Fibroblast of the aortic adventitia (primary cell): ENCODE measurements at regions not wholly inside any gene's neighbourhood (a gene's known extent, or its start where the extent isn't known, plus 50 kb on each side); places are given as distances from the start of the nearest gene placed in this dataset.
"Not testable (repeated sequence)": the region's sequence is repeated elsewhere in the genome, so short reads cannot be mapped to it uniquely, and the experiment has no call there.

ENCODE experiments used
- DNase-seq: peaks from one replicate; pipeline ENCODE4 v3.0.0-alpha.2; 2010; ENCODE audit warnings: low read depth
- H3K4me3 ChIP-seq: 2 replicates; pipeline ENCODE4 v1.5.1; 2011; ENCODE audit warnings: low read depth, mild to moderate bottlenecking, control low read depth, low read length, moderate library complexity
- TF ChIP-seq, protein P1 (sequence below): IDR thresholded peaks from 2 replicates; pipeline ENCODE4 v1.5.1; 2011; ENCODE audit warnings: mild to moderate bottlenecking, low read length, control low read depth, inconsistent platforms; ENCODE audit not compliant: insufficient read depth

DNA sequence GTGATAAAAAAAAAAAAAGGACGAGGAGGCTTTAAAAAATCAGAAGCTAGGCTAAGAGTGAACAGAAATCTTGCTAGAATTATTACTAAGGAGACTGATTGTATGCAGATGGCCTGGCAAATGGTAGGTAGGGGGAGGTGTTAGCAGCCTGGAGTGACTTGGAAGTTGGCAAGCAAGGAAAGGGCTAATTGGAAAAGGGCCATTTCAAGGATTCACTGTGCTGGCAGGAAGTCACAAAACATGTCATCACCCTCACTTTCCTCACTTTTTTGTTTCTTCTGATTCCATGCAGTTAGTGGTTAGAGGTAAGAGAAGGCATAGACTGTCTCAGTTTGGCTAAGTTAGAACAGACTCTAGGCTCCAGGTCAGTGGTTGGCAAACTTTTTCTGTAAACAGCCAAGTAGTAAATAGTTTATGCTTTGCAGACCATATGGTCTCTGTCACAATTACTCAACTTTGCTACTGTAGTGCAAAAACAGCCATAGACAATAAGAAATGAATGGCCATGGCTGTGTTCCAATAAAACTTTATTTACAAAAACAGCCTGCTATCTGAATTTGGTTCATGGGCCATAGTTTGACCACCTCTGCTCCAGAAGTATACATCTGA is 646.5 kb upstream of the ACTRT1 start:
- TF ChIP-seq, protein P1, sequence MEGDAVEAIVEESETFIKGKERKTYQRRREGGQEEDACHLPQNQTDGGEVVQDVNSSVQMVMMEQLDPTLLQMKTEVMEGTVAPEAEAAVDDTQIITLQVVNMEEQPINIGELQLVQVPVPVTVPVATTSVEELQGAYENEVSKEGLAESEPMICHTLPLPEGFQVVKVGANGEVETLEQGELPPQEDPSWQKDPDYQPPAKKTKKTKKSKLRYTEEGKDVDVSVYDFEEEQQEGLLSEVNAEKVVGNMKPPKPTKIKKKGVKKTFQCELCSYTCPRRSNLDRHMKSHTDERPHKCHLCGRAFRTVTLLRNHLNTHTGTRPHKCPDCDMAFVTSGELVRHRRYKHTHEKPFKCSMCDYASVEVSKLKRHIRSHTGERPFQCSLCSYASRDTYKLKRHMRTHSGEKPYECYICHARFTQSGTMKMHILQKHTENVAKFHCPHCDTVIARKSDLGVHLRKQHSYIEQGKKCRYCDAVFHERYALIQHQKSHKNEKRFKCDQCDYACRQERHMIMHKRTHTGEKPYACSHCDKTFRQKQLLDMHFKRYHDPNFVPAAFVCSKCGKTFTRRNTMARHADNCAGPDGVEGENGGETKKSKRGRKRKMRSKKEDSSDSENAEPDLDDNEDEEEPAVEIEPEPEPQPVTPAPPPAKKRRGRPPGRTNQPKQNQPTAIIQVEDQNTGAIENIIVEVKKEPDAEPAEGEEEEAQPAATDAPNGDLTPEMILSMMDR, result no peak
- no peak overlapping the region for H3K4me3 ChIP-seq
- no peak for DNase-seq

DNA sequence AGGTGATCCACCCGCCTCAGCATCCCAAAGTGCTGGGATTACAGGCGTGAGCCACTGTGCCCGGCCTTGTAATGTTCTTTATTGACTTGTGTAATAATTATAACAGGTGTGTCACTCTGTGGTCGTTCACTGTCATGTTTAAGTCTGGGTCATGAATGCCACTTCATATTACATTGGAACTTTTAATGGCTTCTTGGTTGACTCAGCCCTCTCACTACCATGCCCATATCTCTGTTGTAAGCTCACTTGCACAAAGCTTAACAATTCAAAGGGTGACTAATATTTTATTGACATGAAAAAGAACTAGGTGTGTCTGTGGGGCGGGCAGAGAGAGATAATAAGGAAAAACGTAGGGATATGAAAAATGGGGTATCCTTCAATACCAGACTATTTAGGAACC is 639.7 kb upstream of the ACTRT1 start:
- TF ChIP-seq, protein P1, result no peak
- H3K4me3 ChIP-seq, result no peak overlapping the region
- no peak for DNase-seq

DNA sequence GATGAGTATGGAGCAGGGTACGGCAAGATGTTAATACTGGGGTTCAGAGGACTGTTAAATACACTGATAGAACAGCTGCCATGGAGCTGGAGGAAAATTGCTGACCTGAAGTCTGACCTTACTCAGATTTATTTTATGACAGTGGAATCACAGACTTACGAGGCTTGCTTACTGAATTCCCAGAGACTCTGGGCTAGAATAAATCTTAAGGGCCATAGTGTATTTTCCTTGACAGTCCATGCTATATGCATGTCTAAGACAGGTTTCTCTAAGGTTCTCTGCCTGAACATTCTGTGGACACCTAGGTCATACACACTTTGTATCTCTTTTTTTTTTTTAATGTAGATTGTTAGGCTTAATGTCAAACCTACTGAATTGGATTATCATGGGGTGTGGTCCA is 633.2 kb upstream of the ACTRT1 start:
- no peak for DNase-seq
- TF ChIP-seq, protein P1, result no peak

DNA sequence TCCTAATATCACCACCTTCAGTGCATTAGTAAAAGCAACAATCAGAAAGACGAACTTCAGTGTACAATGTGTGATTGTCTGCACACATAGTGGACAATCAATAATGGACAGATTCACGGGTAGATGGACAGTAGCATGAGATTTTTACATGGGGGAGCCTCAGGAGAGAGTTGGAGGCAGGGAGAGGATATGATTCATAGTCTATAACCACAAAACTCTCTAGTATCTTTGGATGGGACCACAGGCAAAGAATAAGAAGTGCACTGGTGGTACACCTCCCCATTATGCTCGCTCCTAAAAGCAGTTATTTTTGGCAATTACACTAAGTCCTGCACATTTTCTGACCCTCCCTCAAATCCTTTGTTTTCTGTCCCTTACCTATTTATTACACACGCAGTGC is 624.4 kb upstream of the ACTRT1 start:
- no peak for DNase-seq
- no peak overlapping the region for H3K4me3 ChIP-seq
- TF ChIP-seq, protein P1, result no peak

More for the DNA sequence above, 633.2 kb upstream of the ACTRT1 start:
- H3K4me3 ChIP-seq, result no peak overlapping the region

DNA sequence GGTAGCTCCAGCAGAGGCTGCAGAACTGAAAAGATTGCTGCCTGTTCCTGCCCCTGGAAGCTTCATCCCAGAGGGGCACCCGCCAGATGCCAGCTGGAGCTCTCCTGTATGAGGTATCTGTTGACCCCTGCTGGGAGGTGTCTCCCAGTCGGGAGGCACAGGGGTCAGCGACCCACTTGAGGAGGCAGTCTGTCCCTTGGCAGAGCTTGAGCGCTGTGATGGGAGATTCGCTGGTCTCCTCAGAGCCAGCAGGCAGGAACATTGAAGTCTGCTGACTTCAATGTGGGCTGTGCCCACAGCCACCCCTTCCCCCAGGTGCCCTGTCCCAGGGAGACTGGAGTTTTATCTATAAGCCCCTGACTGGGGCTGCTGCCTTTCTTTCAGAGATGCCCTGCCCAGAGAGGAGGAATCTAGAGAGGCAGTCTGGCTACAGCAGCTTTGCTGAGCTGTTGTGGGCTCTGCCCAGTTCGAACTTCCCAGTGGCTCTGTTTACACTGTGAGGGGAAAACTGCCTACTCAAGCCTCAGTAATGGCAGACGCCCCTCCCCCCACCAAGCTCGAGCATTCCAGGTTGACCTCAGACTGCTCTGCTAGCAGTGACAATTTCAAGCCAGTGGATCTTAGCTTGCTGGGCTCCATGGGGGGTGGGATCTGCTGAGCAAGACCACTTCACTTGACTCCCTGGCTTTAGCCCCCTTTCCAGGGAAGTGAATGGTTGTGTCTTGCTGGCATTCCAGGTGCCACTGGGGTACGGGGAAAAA is 622.3 kb upstream of the ACTRT1 start:
- not testable (repeated sequence) for H3K4me3 ChIP-seq, DNase-seq

DNA sequence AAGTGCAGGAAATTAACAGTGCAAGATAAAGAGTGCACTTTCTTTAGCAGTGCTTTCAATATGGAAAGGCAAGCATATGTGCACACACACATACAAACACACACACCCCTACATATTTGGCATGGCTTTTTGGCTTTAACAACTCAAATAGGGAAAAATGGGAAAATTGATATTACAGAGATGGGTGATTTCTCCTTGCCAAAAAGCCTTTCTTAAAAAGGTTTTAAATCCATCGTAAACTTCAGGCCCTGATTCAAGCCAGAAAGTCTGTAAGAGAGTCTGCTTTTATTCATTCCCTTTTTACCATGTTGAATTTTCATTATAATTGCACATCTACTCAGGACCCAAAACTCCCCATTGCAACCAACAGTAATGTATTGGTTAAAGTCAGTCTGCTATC is 612.0 kb upstream of the ACTRT1 start:
- TF ChIP-seq, protein P1, result no peak
- no peak overlapping the region for H3K4me3 ChIP-seq
- no peak for DNase-seq

DNA sequence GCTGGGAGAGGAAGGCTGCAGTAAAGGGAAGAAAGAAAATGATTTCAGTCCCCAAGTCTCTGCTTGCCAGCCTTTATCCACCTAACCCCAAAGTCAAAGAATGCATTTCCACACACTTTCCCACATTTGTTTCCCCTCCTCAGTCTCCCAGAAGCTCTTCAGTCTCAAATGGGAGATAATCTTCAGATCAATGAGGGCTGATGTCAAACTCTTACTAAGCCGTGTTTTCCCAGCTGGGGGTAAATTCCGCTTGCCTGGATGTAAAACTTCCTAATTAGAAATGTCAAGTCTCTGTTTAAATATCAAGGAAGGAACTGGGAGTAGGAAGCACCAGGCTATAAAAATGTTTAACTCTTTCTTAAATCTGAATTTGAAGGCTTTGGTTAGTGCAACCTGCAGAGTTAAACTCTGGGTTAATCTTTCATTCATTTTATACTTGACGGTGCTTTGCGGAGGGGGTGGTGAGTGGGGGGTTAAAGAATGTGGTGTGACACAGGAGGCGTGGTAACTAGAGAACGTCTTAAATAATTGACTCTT is 601.4 kb upstream of the ACTRT1 start:
- DNase-seq, result no peak
- no peak overlapping the region for H3K4me3 ChIP-seq
- TF ChIP-seq, protein P1, result no peak
